Peyer's patch (tissue), 4 donors: ENCODE measurements at regions not wholly inside any gene's neighbourhood (a gene's known extent, or its start where the extent isn't known, plus 50 kb on each side); places are given as distances from the start of the nearest gene placed in this dataset.

Experiments used
- DNase-seq, 3 donors: peaks; one replicate each; pipeline ENCODE4 v3.0.0-alpha.2; 2017 to 2019
- H3K27ac ChIP-seq, 4 donors: fragments of 200-600 bp; sonication (generic); one replicate each; pipeline ENCODE4 v1.5.1; 2016 to 2019
- H3K27me3 ChIP-seq, 2 donors: fragments of 200-600 bp; sonication (generic); one replicate each; pipeline ENCODE4 v1.5.1; 2019
- H3K36me3 ChIP-seq, 3 donors: fragments of 200-600 bp; sonication (generic); one replicate each; pipeline ENCODE4 v1.5.1; 2016 to 2019
- H3K4me1 ChIP-seq, 4 donors: fragments of 200-600 bp; sonication (generic); one replicate each; pipeline ENCODE4 v1.5.1; 2016 to 2019
- H3K4me3 ChIP-seq, 4 donors: fragments of 200-600 bp; sonication (generic); 1 replicate in 3 of 4; 2 replicates in 1 of 4; pipeline ENCODE4 v1.5.1; 2016 to 2019; ENCODE audit warnings: mild to moderate bottlenecking in 1 of 4
- H3K9me3 ChIP-seq, 4 donors: fragments of 200-600 bp; sonication (generic); one replicate each; pipeline ENCODE4 v1.5.1; 2016 to 2019; ENCODE audit warnings: mild to moderate bottlenecking in 1 of 4
- POLR2A ChIP-seq, 2 donors: fragments of 450-650 bp; IDR thresholded peaks; one replicate each; pipeline ENCODE4 v1.5.1; 2017; ENCODE audit warnings: antibody characterized with exemption in 2 of 2, mild to moderate bottlenecking in 2 of 2, moderate library complexity in 2 of 2
- TF ChIP-seq, protein P1 (sequence below), 6 experiments: fragments of 450-650 bp in 4 of 6; fragments of 200-600 bp in 2 of 6; sonication (generic) in 1 of 6; IDR thresholded peaks; one replicate each; pipeline ENCODE4 v1.5.1; 2017 to 2019; ENCODE audit warnings: antibody characterized with exemption in 6 of 6, mild to moderate bottlenecking in 3 of 6, moderate library complexity in 1 of 6

DNA sequence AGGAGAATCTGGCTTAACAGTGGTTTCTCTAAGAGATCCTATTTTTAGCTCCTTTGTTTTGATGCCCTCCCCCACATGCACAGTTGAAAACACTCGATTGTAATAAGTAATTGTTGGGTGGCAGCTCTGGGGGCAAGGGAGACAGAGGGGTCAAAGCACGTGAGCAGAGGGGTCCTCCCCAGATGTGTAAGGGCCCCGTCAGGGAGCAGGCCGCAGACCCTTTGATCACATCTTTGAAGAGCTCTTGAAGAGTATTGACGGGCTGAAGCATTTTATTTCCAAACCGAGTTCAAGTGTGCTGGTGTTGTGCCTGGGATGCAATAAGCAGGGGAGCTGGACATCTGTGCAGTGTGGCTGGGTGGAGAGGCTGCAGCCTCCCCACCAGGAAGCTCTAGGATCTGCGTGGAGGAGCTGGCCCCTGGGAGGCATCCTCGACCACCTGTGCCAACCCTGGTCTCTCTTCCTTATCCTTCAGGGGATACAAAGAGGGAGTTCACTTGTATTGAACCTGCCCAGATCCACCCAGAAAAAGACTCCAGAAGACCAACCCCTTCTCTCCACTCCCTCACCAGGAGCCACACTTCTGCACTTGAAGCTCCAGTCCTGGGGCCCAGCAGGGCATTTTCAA lies 473.0 kb upstream of the MGMT start:
- Histone ChIP-seq H3K36me3 (no peaks in the 10 kb centered on the region), H3K4me3 (no peak overlapping the region), H3K4me1 (no peaks in the 10 kb centered on the region), H3K27ac (no peak overlapping the region), H3K9me3 (no peaks in the 10 kb centered on the region), H3K27me3 (no peaks in the 10 kb centered on the region)
- TF ChIP-seq, protein P1, sequence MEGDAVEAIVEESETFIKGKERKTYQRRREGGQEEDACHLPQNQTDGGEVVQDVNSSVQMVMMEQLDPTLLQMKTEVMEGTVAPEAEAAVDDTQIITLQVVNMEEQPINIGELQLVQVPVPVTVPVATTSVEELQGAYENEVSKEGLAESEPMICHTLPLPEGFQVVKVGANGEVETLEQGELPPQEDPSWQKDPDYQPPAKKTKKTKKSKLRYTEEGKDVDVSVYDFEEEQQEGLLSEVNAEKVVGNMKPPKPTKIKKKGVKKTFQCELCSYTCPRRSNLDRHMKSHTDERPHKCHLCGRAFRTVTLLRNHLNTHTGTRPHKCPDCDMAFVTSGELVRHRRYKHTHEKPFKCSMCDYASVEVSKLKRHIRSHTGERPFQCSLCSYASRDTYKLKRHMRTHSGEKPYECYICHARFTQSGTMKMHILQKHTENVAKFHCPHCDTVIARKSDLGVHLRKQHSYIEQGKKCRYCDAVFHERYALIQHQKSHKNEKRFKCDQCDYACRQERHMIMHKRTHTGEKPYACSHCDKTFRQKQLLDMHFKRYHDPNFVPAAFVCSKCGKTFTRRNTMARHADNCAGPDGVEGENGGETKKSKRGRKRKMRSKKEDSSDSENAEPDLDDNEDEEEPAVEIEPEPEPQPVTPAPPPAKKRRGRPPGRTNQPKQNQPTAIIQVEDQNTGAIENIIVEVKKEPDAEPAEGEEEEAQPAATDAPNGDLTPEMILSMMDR (IDR thresholded peaks at IDR 0.05), result no peak
- TF ChIP-seq POLR2A (IDR thresholded peaks at IDR 0.05), result no peak
- DNase-seq, result no peak

DNA sequence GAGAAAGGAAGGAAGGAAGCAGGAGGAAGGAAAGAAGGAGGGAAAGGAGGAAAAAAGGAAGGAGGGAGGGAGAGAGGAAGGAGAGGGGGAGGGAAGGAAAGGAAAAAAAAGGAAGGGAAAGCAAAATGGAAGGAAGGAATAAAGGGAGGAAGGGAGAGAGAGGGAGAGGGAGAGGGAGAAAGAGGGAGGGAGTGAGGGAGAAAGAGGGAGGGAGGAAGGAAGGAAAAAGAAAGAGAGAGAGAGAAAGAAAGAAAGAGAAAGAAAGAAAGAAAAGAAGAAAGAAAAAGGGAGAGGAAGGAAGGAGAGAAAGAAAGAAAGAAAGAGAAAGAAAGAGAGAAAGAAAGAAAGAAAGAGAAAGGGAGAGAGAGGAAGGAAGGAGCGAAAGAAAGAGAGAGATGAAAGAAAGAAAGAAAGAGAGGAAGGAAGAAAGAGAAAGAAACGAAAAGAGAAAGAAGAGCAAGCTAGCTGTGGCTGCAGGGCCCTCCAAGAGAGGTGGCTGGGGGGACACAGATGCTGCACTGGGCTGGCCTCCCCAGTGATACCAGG lies 472.4 kb upstream of the MGMT start:
- Histone ChIP-seq H3K36me3 (no peaks in the 10 kb centered on the region), H3K4me1 (no peaks in the 10 kb centered on the region), H3K4me3 (no peak overlapping the region), H3K9me3 (no peaks in the 10 kb centered on the region), H3K27me3 (no peaks in the 10 kb centered on the region), H3K27ac (no peak overlapping the region)
- no peak for DNase-seq
- no peak for TF ChIP-seq POLR2A (IDR thresholded peaks at IDR 0.05)
- TF ChIP-seq, protein P1 (IDR thresholded peaks at IDR 0.05), result no peak

DNA sequence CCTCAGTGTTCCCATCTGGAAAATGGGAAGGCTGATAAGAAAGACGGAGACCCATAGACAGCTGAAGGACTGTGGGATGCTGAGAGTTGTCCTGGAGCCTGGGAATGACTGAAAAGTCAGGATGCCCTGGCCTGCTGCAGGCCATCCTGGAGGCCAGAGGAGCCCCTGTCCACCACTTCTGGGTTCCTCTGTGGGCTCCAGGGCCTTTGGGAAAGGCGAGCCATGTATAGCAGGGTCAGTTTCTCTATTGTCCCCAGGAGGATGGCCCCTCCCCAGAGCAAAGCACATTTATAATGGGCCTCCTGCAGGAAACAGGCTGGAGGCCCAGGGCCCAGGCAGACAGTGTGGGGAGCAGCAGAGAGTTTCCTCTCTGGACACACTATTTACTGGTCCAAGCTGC lies 471.4 kb upstream of the MGMT start:
- no peak for DNase-seq
- Histone ChIP-seq H3K4me3 (no peak overlapping the region), H3K27me3 (no peaks in the 10 kb centered on the region), H3K4me1 (no peaks in the 10 kb centered on the region), H3K27ac (no peak overlapping the region), H3K9me3 (no peaks in the 10 kb centered on the region), H3K36me3 (no peaks in the 10 kb centered on the region)
- no peak for TF ChIP-seq POLR2A (IDR thresholded peaks at IDR 0.05)
- TF ChIP-seq, protein P1 (IDR thresholded peaks at IDR 0.05), result no peak

DNA sequence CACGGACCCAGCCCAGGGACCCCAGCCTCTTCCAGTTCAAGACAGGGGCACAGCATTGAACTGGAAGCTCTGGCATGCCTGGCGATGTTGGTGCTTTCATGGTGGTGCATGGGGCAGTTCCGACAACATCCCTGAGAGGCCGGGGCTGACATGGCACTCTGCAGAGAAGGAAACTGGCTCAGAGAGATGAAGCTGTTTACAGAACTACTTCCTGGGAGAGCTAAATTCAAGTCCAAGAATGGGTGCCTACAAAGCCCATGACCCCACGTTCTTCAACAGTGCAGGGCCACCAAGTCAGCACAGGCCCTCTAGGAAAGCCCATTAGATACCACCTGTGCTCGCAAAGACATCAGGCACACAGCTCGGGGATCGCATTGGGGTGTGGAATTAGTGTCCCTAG lies 470.9 kb upstream of the MGMT start:
- no peak for TF ChIP-seq POLR2A (IDR thresholded peaks at IDR 0.05)
- TF ChIP-seq, protein P1 (IDR thresholded peaks at IDR 0.05), result no peak

DNA sequence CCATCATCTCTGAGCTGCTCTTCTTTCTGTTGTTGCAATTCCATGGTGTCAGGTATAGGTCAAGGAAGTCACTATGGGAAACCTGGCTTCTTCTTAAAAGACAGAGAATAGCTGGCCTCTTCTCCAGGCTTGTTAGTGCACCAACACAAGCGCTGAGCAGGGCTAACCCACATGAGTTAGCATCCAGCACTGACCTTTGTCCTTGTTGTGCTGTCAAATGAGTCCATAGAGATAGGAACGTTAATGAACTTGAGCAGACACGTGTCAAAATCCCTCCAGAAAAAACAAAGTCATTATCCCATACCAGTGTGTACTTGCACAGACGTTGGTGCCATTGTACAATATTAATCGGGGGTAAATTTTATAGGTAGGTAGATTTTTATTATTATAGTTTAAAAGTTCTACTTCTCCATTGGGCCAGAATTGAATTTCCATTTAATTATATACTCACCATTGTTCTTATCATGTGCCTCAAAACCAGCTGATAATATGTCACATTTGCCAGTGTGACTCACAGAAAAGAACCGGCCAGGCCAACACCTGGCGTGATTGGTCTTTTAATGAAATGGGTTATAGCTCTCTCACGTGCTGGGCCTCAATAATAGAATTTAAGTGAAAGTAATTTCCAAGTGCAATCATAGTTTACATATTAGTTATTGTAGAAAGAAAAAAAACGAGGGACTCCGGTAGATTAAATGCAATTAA lies 468.8 kb upstream of the MGMT start:
- H3K9me3 ChIP-seq, result peaks cover 0 to 3% (median 0%) of the 10 kb centered on the region in 4 donors
- DNase-seq, result no peak
- no peaks in the 10 kb centered on the region for H3K36me3 ChIP-seq
- H3K4me3 ChIP-seq, result no peak overlapping the region
- H3K4me1 ChIP-seq, result no peaks in the 10 kb centered on the region
- TF ChIP-seq, protein P1 (IDR thresholded peaks at IDR 0.05), result no peak
- TF ChIP-seq POLR2A (IDR thresholded peaks at IDR 0.05), result no peak
- H3K27ac ChIP-seq, result no peak overlapping the region
- no peaks in the 10 kb centered on the region for H3K27me3 ChIP-seq

More for the DNA sequence above, 470.9 kb upstream of the MGMT start:
- Histone ChIP-seq H3K4me3 (no peak overlapping the region), H3K27ac (no peak overlapping the region), H3K4me1 (no peaks in the 10 kb centered on the region), H3K27me3 (no peaks in the 10 kb centered on the region), H3K9me3 (no peaks in the 10 kb centered on the region), H3K36me3 (no peaks in the 10 kb centered on the region)
- DNase-seq, result no peak
